SK-N-SH (cell line): ENCODE measurements at regions not wholly inside any gene's neighbourhood (a gene's known extent, or its start where the extent isn't known, plus 50 kb on each side); places are given as distances from the start of the nearest gene placed in this dataset.
"Not testable (repeated sequence)": the region's sequence is repeated elsewhere in the genome, so short reads cannot be mapped to it uniquely, and the experiment has no call there.

ENCODE experiments used
- CTCF ChIP-seq: fragments of 200-600 bp; sonication (generic); IDR thresholded peaks from 2 replicates; pipeline ENCODE4 v1.6.1; 2017; ENCODE audit warnings: antibody characterized with exemption, mild to moderate bottlenecking, moderate library complexity
- EP300 ChIP-seq, 2 experiments: IDR thresholded peaks; 2 replicates each; pipeline versions ENCODE4 v1.4.0 to v1.6.1; 2012; ENCODE audit warnings: borderline replicate concordance in 1 of 2, low read depth in 1 of 2, low read length in 1 of 2
- JUND ChIP-seq: IDR thresholded peaks from 2 replicates; pipeline ENCODE4 v1.4.0; 2012
- NFIC ChIP-seq: IDR thresholded peaks from 2 replicates; pipeline ENCODE4 v1.4.0; 2012; ENCODE audit warnings: borderline replicate concordance
- POLR2AphosphoS5 ChIP-seq: IDR thresholded peaks from 2 replicates; pipeline ENCODE4 v1.6.1; 2012; ENCODE audit warnings: low read depth, low read length
- RAD21 ChIP-seq: IDR thresholded peaks from 2 replicates; pipeline ENCODE4 v1.6.1; 2012; ENCODE audit warnings: mild to moderate bottlenecking, low read length
- SMC3 ChIP-seq: IDR thresholded peaks from 2 replicates; pipeline ENCODE4 v1.6.1; 2012; ENCODE audit warnings: low read depth, low read length, improper control_type of control experiment
- TAF1 ChIP-seq: IDR thresholded peaks from 2 replicates; pipeline ENCODE4 v1.6.1; 2012; ENCODE audit warnings: low read depth, mild to moderate bottlenecking, low read length, moderate library complexity, borderline replicate concordance
- YY1 ChIP-seq: IDR thresholded peaks from 2 replicates; pipeline ENCODE4 v1.4.0; 2012; ENCODE audit warnings: low read depth, mild to moderate bottlenecking

DNA sequence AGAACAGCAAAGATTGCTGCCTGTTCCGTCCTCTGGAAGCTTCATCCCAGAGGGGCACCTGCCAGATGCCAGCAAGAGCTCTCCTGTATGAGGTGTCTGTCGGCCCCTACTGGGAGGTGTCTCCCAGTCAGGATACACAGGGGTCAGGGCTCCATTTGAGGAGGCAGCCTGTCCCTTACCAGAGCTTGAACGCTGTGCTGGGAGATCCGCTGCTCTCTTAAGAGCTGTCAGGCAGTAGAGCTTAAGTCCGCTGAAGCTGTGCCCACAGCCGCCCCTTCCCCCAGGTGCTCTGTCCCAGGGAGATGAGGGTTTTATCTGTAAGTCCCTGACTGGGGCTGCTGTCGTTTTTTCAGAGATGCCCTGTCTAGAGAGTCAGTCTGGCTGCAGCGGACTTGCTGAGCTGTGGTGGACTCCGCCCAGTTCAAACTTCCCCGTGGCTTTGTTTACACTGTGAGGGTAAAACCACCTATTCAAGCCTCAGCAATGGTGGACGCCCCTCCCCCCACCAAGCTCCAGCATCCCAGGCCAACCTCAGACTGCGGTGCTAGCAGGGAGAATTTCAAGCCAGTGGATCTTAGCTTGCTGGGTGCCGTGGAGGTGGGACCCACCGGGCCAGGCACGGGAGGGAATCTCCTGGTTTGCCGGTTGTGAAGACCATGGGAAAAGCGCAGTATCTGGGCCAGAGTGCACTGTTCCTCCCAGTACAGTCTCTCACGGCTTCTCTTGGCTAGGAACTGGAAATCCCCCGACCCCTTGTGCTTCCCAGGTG lies 62.1 kb upstream of the FER start:
- TF ChIP-seq RAD21; EP300 (IDR thresholded peaks at IDR 0.05; ENCODE audit: borderline replicate concordance in 1 of 2, low read depth in 1 of 2, low read length in 1 of 2); NFIC; CTCF; SMC3; JUND; POLR2AphosphoS5; YY1; TAF1: not testable (repeated sequence)
